ENCODE measurements at regions not wholly inside any gene's neighbourhood (a gene's known extent, or its start where the extent isn't known, plus 50 kb on each side); places are given as distances from the start of the nearest gene placed in this dataset.

GRCh38 chr14:41986083-41986645 is 379.5 kb downstream of the LRFN5 start:
- TF ChIP-seq ZNF462 (CRISPR knock-in tag; IDR thresholded peaks at IDR 0.05) (no peak), STAT1 (IDR thresholded peaks at IDR 0.05; ENCODE audit: unreplicated experiment) (no peak), EZH2phosphoT487 (IDR thresholded peaks at IDR 0.05; ENCODE audit: unreplicated experiment) (no peak), CREB1 (CRISPR knock-in tag; IDR thresholded peaks at IDR 0.05; ENCODE audit: low read depth) (no peak), JUNB (IDR thresholded peaks at IDR 0.05; ENCODE audit: unreplicated experiment) (no peak), REST (IDR thresholded peaks at IDR 0.05; ENCODE audit: unreplicated experiment) (no peak), EZH2 (IDR thresholded peaks at IDR 0.05; ENCODE audit: low read depth, unreplicated experiment) (no peak), ZNF114 (CRISPR knock-in tag; IDR thresholded peaks at IDR 0.05) (no peak), POLR2AphosphoS5 (IDR thresholded peaks at IDR 0.05; ENCODE audit: low read depth) (no peak), ZNF331 (CRISPR knock-in tag; IDR thresholded peaks at IDR 0.05; ENCODE audit: low read depth) (no peak), ETS1 (IDR thresholded peaks at IDR 0.05) (no peak), NANOG (IDR thresholded peaks at IDR 0.05; ENCODE audit: borderline replicate concordance) (no peak), CTCF (conservative IDR thresholded peaks at IDR 0.05; ENCODE audit: low read depth in 2 of 2) (no peak)

More at GRCh38 chr14:41986083-41986645, 379.5 kb downstream of the LRFN5 start:
- no peak overlapping the region for H3K27ac ChIP-seq (ENCODE audit: low read depth)
- Mint-ChIP-seq H3K4me1 (no peaks in the 10 kb centered on the region), H3K27me3 (ENCODE audit: insufficient read depth, low read depth, poor library complexity) (no peaks in the 10 kb centered on the region), H3K36me3 (ENCODE audit: low read depth) (no peaks in the 10 kb centered on the region), H3K9me3 (no peaks in the 10 kb centered on the region), H3K4me3 (no peak overlapping the region), H3K27ac (no peak overlapping the region)
- H3K27me3 ChIP-seq (ENCODE audit: insufficient read depth), result no peaks in the 10 kb centered on the region
- ATAC-seq, result no peak
- no peak overlapping the region for H3K4me3 ChIP-seq
- H2AFZ ChIP-seq, result no peak overlapping the region
- no peak overlapping the region for H3K4me2 ChIP-seq
- no peaks in the 10 kb centered on the region for H4K20me1 ChIP-seq (replicated peaks; ENCODE audit: insufficient read depth)
- no peaks in the 10 kb centered on the region for H3F3A ChIP-seq (replicated peaks; ENCODE audit: low read depth)
- no peaks in the 10 kb centered on the region for H3K79me2 ChIP-seq (replicated peaks; ENCODE audit: insufficient read depth)
- DNase-seq (ENCODE audit: low spot score), result no peak
- no peaks in the 10 kb centered on the region for H3K9me2 ChIP-seq (ENCODE audit: insufficient read depth)
- no peaks in the 10 kb centered on the region for H3K4me1 ChIP-seq (ENCODE audit: insufficient read depth)
- H3K36me3 ChIP-seq (ENCODE audit: insufficient read depth), result no peaks in the 10 kb centered on the region

All from GM23338 (cell line).